HUES48 (cell line): ENCODE measurements at regions not wholly inside any gene's neighbourhood (a gene's known extent, or its start where the extent isn't known, plus 50 kb on each side); places are given as distances from the start of the nearest gene placed in this dataset.

ENCODE experiments used
- H3K27ac ChIP-seq: one replicate; pipeline ENCODE4 v1.7.0; 2013; ENCODE audit warnings: low read depth, low read length, inconsistent platforms
- H3K27me3 ChIP-seq: 2 replicates; pipeline ENCODE4 v1.6.1; 2013; ENCODE audit warnings: mild to moderate bottlenecking, low read length; ENCODE audit not compliant: control insufficient read depth, insufficient read depth
- H3K36me3 ChIP-seq: 2 replicates; pipeline ENCODE4 v1.6.1; 2013; ENCODE audit warnings: low read length; ENCODE audit not compliant: control insufficient read depth, insufficient read depth
- H3K4me1 ChIP-seq: 2 replicates; pipeline ENCODE4 v1.6.1; 2013; ENCODE audit warnings: mild to moderate bottlenecking, low read length; ENCODE audit not compliant: control insufficient read depth, insufficient read depth
- H3K4me3 ChIP-seq: 2 replicates; pipeline ENCODE4 v1.5.1; 2013; ENCODE audit warnings: mild to moderate bottlenecking, low read depth, low read length
- H3K9ac ChIP-seq: 2 replicates; pipeline ENCODE4 v1.6.1; 2013; ENCODE audit warnings: mild to moderate bottlenecking, low read depth, low read length, moderate library complexity
- H3K9me3 ChIP-seq: 2 replicates; pipeline ENCODE4 v1.6.1; 2013; ENCODE audit warnings: low read length; ENCODE audit not compliant: control insufficient read depth, insufficient read depth

DNA sequence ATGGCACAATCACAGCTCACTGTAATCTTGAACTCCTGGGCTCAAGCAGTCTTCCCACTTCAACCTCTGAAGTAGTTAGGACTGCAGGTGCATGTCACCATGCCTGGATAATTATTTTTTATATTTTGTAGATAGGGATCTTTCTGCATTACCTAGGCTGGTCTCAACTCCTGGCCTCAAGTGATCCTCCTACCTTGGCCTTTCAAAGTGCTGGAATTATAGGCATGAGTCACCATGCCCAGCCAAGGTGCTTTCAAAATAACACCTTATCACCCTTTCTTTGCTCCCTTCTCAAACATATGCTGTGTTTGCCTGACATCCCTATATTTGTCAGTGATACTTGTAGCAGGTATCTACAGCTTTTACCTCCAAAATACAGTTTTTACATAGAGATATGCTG lies 242.0 kb upstream of the ARRDC4 start:
- Histone ChIP-seq H3K27me3 (no peaks in the 10 kb centered on the region), H3K4me1 (no peaks in the 10 kb centered on the region), H3K9me3 (peaks cover 7% of the 10 kb centered on the region; the same call in 1 of the 2 replicates), H3K36me3 (no peaks in the 10 kb centered on the region), H3K9ac (no peak overlapping the region), H3K27ac (no peak overlapping the region), H3K4me3 (no peak overlapping the region)

- Histone ChIP-seq H3K27me3 (no peaks in the 10 kb centered on the region), H3K27ac (no peak overlapping the region), H3K9me3 (no peaks in the 10 kb centered on the region; the same call in 1 of the 2 replicates), H3K36me3 (no peaks in the 10 kb centered on the region), H3K4me3 (no peak overlapping the region), H3K4me1 (no peaks in the 10 kb centered on the region), H3K9ac (no peak overlapping the region)
Observed at GRCh38 chr15:97728791-97729190, 231.7 kb upstream of the ARRDC4 start.

DNA sequence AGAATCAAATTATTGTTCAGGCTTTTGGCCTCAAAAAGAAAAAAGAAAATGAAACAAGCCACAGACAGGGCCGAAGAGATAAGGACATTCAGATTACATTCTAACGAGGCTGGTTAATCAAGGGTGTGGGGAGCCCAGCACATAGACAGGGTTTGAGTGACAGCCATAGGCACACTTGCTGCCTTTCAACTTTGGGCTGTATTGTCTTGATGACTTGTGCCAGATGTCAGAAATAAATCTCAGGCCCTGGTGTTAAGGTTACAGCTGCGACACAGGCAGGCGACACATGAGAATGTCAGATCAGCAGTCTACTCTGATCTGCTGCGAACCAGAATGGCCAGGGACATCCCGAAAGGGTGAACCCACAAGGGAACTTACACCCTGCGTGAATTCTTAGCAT lies 231.2 kb upstream of the ARRDC4 start:
- H3K36me3 ChIP-seq = no peaks in the 10 kb centered on the region
- H3K27ac ChIP-seq = no peak overlapping the region
- no peaks in the 10 kb centered on the region for H3K4me1 ChIP-seq
- H3K9me3 ChIP-seq = no peaks in the 10 kb centered on the region; the same call in 1 of the 2 replicates
- H3K27me3 ChIP-seq = no peaks in the 10 kb centered on the region
- H3K4me3 ChIP-seq = no peak overlapping the region
- no peak overlapping the region for H3K9ac ChIP-seq

GRCh38 chr15:97730315-97730714 lies 230.2 kb upstream of the ARRDC4 start:
- Histone ChIP-seq H3K4me1 (no peaks in the 10 kb centered on the region), H3K9ac (no peak overlapping the region), H3K27ac (no peak overlapping the region), H3K36me3 (no peaks in the 10 kb centered on the region), H3K27me3 (no peaks in the 10 kb centered on the region), H3K9me3 (no peaks in the 10 kb centered on the region), H3K4me3 (no peak overlapping the region)

GRCh38 chr15:97731859-97732258 lies 228.6 kb upstream of the ARRDC4 start:
- Histone ChIP-seq H3K9ac (no peak overlapping the region), H3K36me3 (no peaks in the 10 kb centered on the region), H3K27ac (no peak overlapping the region), H3K4me3 (no peak overlapping the region), H3K9me3 (no peaks in the 10 kb centered on the region), H3K27me3 (no peaks in the 10 kb centered on the region), H3K4me1 (no peaks in the 10 kb centered on the region)

DNA sequence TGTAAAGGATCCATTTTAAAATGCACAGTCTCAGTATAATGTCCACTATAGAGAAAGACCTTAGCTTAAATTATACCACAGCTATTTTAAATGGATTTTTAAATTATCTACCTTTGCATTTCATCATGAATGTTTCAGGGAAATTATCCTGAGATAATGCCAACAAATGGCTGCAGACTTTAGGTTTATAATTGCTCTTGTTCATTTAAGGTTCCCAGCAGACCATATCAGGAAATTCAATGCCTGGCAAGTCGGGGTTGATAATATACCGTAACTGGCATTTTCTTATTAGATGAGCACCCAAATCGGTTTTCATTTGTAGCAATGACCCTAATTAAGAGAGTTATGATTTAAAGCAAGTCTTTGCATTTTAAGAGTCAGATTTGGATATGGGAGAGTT lies 227.1 kb upstream of the ARRDC4 start:
- H3K9me3 ChIP-seq = no peaks in the 10 kb centered on the region

GRCh38 chr15:97736748-97737147 lies 223.8 kb upstream of the ARRDC4 start:
- H3K4me1 ChIP-seq = no peaks in the 10 kb centered on the region
- H3K9me3 ChIP-seq = no peaks in the 10 kb centered on the region
- H3K4me3 ChIP-seq = no peak overlapping the region
- no peaks in the 10 kb centered on the region for H3K27me3 ChIP-seq
- no peak overlapping the region for H3K9ac ChIP-seq
- H3K27ac ChIP-seq = no peak overlapping the region
- no peaks in the 10 kb centered on the region for H3K36me3 ChIP-seq

More for the DNA sequence above, 227.1 kb upstream of the ARRDC4 start:
- no peaks in the 10 kb centered on the region for H3K4me1 ChIP-seq
- no peaks in the 10 kb centered on the region for H3K27me3 ChIP-seq
- no peak overlapping the region for H3K9ac ChIP-seq
- H3K36me3 ChIP-seq = no peaks in the 10 kb centered on the region
- no peak overlapping the region for H3K27ac ChIP-seq
- H3K4me3 ChIP-seq = no peak overlapping the region

- Histone ChIP-seq H3K9ac (no peak overlapping the region), H3K36me3 (no peaks in the 10 kb centered on the region), H3K4me1 (no peaks in the 10 kb centered on the region), H3K4me3 (no peak overlapping the region), H3K27ac (no peak overlapping the region), H3K9me3 (no peaks in the 10 kb centered on the region), H3K27me3 (no peaks in the 10 kb centered on the region)
Observed at GRCh38 chr15:97745481-97746071, 214.9 kb upstream of the ARRDC4 start.

DNA sequence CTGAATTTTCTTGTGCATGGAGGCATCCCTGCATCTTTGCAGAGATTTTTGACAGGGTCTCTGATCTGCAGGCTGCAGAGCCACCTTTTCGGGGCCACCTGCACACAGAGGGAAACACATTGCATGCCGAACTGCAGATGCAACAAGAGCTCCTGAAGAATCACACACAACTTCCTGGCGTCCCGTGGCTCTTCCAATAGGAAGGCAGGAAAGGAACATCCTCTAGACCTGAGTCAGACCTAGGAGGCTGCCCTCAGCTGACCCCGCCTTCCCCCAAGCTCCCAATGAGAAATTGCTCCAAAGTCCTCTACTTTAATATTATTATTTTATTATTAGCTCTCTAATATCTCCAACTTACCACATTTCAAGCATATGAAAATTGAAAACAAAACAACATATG lies 213.2 kb upstream of the ARRDC4 start:
- Histone ChIP-seq H3K4me1 (no peaks in the 10 kb centered on the region), H3K27ac (no peak overlapping the region), H3K27me3 (no peaks in the 10 kb centered on the region), H3K9ac (no peak overlapping the region), H3K4me3 (no peak overlapping the region), H3K36me3 (no peaks in the 10 kb centered on the region), H3K9me3 (no peaks in the 10 kb centered on the region)

- H3K27ac ChIP-seq = no peak overlapping the region
- no peak overlapping the region for H3K4me3 ChIP-seq
- no peaks in the 10 kb centered on the region for H3K9me3 ChIP-seq
- H3K36me3 ChIP-seq = no peaks in the 10 kb centered on the region
- H3K27me3 ChIP-seq = no peaks in the 10 kb centered on the region
- no peak overlapping the region for H3K9ac ChIP-seq
- no peaks in the 10 kb centered on the region for H3K4me1 ChIP-seq
Observed at GRCh38 chr15:97748576-97748975, 211.9 kb upstream of the ARRDC4 start.

DNA sequence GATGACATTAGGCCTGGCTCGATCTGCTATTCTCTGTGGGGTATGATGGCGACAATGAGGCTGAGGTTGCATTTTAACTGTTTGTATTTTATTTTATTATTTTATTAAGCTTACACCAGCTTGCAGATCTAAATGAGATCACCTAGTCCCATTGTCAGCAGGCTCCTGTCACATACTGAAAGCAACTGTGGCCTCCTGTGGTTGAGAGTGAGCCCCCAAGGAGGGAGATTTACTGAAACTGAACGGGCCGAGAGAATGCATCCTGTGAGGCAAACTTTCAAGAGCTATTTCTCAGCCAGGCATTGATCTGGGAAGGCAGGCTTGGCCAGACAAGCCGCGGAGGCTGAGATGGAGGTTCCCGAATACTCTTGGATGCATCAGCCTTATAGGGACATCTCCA lies 210.4 kb upstream of the ARRDC4 start:
- Histone ChIP-seq H3K27ac (no peak overlapping the region), H3K36me3 (no peaks in the 10 kb centered on the region), H3K9ac (no peak overlapping the region), H3K27me3 (no peaks in the 10 kb centered on the region), H3K4me3 (no peak overlapping the region), H3K4me1 (no peaks in the 10 kb centered on the region), H3K9me3 (no peaks in the 10 kb centered on the region)

DNA sequence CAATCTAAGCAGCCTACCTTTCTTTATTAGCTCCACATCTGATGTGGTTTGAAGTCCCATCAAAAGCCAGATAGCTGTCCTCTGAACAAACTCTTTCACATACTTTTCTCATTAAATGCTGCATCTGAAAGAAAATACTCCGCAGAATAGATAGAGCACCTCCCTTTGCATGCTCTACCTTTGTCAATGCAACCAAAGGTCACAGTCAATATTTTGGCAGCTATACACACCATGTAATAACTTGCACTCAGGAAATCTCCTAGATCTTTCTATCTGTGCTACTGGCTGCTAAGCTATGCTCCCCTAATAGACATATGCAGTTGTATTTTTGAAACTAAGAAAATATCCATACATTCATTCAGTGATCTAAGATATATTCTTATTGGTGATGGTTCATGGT lies 204.8 kb upstream of the ARRDC4 start:
- Histone ChIP-seq H3K9ac (no peak overlapping the region), H3K27me3 (no peaks in the 10 kb centered on the region), H3K27ac (no peak overlapping the region), H3K36me3 (no peaks in the 10 kb centered on the region), H3K4me1 (peaks cover 6% of the 10 kb centered on the region; the same call in 1 of the 2 replicates), H3K4me3 (no peak overlapping the region), H3K9me3 (no peaks in the 10 kb centered on the region)
